GM18519 (cell line): ENCODE measurements at regions not wholly inside any gene's neighbourhood (a gene's known extent, or its start where the extent isn't known, plus 50 kb on each side); places are given as distances from the start of the nearest gene placed in this dataset.
"Not testable (repeated sequence)": the region's sequence is repeated elsewhere in the genome, so short reads cannot be mapped to it uniquely, and the experiment has no call there.

Source experiments
- ATAC-seq: cut with Tn5 transposase; IDR thresholded peaks from one replicate; pipeline ENCODE4 v1.9.1; 2021; ENCODE audit warnings: mild to moderate bottlenecking, moderate library complexity; ENCODE audit not compliant: unreplicated experiment, low FRiP score

GRCh38 chr4:173731257-173731656 lies 201.2 kb upstream of the HAND2 start:
- no peak for ATAC-seq

DNA sequence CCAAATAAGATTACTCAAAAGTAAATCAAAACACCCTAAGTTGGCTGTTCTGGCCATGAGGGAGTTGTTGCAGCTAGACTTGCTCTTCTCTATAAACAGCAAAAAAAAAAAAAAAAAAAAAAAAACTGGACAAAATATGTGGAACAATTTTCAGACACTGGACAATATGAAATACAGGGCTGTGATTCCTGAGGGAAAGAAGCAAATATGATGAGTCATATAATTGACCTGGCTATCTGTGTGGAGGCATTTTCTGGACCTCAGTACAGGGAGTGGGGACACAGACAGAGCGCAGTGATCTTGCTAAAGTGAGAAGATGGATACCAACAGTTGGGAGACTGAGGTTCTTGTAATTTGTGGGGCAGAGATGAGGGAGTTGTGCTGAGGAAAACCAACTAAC lies 192.0 kb upstream of the HAND2 start:
- ATAC-seq = no peak

DNA sequence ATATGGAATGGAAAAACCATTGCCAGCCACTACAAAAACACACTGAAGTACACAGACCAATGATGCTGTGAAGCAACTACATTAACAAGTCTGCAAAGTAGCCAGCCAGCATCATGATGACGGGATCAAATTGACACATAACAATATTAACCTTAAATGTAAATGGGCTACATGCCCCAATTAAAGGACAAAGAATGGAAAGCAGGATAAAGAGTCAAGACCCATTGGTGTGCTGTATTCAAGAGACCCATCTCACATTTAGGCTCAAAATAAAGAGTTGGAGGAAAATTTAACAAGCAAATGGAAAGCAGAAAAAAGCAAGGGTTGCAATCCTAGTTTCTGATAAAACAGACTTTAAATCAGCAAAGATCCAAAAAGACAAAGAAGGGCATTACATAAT lies 188.5 kb upstream of the HAND2 start:
- not testable (repeated sequence) for ATAC-seq

DNA sequence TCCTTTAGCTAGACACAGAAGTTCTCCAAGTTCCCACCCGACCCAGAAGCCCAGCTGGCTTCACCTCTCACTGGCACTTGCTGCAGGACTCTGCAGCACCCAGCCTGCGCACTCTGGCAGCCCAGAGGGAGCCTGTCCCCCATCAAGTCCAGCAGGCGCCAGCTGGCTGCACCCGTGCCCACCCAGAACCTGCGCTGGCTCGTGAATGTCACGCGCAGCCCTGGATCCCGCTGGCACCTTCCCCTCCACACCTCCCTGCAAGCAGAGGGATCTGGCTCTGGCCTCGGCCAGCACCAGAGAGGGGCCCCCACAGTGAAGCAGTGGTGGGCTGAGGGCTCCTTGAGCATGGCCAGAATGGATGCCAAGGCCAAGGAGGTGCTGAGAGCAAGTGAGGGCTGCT lies 187.6 kb upstream of the HAND2 start:
- no peak for ATAC-seq

DNA sequence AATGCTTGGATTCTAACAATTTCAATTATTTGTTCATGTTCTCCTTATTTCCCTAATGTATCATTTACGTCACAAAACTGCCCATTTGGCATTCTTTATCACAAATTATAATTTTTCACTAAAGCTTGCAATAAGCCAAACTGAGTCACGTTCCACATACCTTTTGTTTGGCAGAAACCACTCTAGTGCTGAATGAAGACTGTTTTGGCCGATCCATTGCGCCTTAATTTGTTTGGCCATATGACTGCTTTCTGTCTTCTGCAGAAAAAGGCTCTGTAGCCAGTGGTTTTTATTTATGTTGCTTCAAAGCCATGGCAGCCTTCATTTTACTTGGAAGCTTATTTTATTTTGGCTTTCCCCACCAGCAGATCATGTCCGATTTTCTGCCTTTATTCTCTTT lies 184.4 kb upstream of the HAND2 start:
- no peak for ATAC-seq

DNA sequence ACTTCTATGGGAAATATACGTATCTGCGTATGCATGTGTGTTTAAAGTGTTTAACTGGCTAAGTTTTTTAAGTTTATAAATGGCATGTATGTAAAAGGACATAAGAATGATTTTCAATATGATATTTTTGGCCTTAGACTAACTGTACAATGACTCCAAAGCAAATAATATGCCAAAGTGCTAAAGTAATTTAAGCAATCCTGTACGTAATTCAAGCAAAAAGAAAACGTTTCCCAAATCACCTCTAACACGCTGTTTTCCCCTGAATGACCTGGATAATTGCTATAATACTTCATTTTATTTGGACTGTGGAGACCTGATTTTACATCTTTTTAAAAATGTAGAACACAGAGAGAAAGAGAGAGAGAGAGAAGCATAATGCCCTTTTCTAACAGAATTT lies 183.0 kb upstream of the HAND2 start:
- no peak for ATAC-seq

DNA sequence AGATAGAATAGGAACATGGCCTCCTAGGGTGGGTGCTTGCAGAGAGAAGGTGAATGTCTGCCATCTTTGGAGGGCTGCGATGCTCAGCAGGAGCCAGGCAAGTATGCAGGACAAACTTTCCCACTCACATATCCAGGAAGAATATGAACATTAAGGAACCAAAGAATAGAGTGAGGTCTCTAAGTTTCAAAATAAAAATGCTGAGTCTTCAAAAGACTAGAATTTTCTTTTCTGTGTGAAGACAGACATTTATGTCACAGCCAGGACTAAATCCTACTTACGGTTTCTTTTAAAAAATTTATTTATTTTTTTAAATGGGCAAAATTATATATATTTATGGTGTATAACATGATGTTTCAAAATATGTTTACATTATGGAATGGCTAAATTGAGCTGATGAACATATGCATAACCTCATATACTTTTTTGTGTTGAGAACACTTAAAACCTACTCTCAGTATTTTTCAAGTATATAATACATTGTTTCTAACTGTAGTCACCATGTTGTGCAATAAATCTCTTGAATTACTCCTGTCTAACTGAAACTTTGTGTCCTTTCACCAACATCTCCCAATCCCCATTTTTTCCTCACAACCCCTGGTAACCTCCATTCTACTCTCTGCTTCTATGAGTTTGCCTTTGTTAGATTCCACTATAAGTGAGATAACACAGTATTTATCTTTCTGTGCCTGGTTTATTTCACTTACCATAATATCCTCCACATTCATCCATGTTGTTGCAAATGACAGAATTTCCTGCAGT lies 177.8 kb upstream of the HAND2 start:
- no peak for ATAC-seq

GRCh38 chr4:173704201-173704600 lies 174.2 kb upstream of the HAND2 start:
- ATAC-seq = no peak

DNA sequence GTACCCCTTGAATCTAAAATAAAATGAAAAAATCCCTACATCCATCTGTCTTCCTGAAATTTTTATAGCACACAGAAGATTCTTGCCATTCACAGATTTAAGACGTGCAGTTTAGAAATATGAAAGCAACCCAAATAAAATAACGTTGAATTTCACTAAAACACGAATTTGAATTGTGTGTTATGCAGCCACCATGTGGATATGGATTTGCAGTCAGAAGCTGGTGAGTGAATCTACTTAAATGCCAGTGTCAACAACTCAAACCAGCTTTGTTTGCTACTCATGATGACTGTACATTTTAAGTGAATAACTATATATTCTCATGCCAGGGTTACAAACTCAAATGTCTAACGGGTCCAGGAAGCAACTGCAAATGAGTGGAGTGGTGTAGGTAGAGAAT lies 173.0 kb upstream of the HAND2 start:
- ATAC-seq = no peak

DNA sequence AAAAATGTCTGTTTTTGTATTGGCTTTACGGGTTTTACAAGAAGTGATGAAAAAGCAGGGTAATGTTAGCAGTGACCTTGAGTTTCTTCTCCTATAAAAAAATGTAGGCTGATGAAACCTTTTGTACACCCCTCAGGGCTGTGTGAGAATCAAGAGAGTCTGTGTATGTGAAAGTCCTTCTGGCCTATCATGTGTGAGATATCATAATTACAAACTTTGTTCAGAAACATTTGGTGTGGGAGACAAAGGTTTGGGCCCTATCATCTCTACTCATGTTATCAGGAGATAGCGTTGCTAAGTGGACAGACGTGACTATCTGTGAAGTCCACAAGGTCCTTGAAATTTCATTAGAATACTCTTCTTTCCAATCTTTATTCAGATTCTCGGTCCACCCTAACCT lies 170.6 kb upstream of the HAND2 start:
- ATAC-seq = no peak

DNA sequence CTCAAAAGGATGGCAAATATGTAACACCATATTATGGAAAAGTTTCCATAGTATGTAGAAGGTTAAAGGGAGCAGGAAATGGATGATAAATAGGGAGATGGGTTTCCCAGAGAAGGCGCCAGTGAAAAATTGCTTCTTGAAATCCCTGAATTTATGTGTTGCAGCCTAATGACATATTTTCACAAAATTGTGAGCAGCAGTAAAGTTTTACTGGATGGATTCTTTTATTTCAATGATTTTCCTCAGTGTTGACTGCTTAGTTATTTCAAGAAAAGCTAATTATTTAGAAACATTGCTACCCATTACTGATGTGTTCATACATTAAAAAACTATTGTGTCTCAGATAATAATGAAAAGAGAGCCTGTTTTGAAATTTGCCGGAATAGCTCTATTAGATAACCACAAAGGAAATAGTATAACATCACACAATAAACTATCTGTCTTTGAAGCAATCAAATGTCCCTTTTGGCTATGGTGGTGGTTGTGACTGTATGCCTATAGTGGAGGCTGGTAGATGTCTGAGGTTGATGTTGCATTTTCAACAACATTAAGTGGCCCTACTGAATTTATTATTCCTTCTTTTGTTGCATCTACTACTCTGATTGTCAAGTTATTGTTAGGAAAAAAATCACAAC lies 169.9 kb upstream of the HAND2 start:
- ATAC-seq = no peak

DNA sequence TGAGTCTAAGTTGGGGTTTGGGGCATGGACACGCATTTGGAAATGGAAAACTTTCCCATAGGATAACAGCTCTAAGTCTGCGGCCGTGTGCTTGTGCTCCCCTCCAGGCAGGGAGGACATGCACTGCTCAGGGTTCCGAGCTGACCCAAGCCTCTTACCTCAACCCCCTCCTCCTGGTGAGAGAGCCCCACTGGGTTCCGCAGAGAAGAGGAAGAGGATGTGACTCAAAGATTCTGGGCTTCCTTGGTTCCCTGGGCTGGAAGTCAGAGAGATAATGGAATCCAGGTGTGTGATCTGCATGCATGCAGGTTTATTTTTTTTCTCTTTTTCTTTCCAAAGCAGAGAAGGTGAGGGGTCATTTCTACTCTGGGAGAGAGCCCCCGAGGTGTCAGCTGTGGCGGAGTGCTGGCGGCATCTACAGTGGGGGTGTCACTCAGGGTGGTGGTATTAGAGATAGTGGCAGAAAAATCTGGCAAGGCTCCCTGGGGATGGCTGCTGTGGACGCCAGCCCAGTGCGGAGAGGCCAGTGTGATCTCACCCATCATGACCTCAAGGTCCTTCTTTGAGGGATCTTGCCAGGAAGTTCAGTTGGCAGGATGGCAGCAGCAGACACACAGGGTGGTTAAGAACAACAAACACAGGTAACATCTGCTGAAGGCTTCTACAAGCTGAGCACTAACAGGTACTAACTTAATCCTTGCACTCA lies 168.7 kb upstream of the HAND2 start:
- no peak for ATAC-seq

GRCh38 chr4:173697840-173698239 lies 167.8 kb upstream of the HAND2 start:
- no peak for ATAC-seq

DNA sequence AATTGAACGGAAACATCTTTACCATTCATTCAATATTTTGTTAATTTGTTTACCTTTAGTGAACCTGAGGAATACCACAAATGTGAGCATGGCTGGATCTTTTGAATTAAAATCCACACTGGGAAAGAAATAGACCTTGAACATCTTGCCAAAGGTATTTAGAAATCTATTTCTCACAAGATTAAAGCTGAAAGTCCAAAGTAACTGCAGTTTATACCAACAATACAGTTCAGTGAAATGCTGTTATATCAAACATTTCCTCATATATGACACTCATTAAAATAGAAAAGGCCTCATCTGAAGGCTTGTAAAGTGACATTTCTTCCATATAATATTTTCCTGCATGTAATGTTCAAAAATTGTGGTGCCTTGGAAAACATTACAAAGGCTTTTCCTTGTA lies 166.5 kb upstream of the HAND2 start:
- no peak for ATAC-seq

GRCh38 chr4:173696011-173696410 lies 166.0 kb upstream of the HAND2 start:
- no peak for ATAC-seq

DNA sequence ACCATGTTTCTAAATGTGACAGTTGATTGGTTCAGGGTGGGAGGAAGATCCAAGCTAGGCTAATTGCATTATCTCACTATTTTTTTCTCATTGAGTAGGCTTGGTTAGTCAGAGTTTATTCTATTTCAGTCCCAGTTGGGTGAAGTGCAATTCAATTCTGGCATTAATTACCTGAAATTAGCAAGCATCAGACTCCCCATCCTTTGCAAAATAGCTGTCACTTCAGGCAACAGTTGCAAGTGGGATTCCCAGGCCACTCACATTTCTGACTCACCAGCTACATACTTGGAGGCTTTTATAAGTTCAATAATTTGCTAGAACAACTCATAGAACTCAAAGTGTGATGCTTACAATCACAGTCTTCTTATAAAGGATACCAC lies 155.8 kb upstream of the HAND2 start:
- no peak for ATAC-seq

DNA sequence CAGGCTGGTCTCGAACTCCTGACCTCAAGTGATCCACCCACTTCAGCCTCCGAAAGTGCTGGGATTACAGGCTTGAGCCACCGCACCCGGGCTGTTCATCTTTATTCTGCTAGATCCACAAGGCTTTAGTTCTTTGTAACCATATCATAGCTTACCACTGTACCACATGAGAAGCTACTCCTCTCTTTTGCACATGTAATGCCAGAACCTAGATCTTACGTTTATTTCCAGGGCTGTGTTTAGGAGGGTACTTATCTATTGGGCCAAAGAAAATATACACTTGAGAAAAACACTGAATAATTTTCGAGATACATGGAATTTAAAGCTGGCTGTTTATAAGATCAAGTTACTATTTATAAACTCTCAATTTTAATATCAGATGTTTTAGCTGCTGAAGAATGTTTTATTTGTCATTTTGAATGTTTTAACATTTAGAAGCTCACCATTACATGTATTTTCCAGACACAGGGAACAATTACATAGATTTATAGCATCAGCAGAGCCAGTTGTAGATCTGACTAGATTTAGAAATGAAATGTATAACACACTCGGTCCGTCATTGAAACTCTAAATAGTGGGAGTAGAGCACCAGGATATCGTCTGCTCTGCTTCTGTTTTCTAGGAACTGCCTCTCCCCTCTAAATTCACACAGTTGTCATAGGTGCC lies 155.3 kb upstream of the HAND2 start:
- no peak for ATAC-seq

- ATAC-seq = no peak
Observed at GRCh38 chr4:173684223-173684622, 154.2 kb upstream of the HAND2 start.

- ATAC-seq = no peak
Observed at GRCh38 chr4:173682609-173683008, 152.6 kb upstream of the HAND2 start.

- ATAC-seq = no peak
Observed at GRCh38 chr4:173680278-173680677, 150.2 kb upstream of the HAND2 start.

DNA sequence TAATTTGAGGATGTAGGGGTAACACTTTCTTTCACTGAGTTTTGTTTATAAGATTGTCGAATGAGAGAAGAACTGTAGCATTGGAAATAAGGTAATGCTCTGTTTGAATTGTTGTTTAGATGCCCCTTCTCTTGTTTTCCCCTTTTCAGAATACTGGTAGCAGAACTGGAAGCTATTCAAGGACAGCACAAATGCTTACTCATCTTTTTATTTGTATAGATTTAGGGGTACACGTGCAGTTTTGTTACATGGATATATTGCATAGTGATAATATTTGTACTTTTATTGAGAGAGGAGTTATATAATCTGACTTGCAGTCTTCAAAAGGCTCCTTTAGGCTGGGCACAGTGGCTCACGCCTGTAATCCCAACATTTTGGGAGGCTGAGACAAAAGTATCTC lies 145.4 kb upstream of the HAND2 start:
- ATAC-seq = no peak
